ENCODE measurements at regions not wholly inside any gene's neighbourhood (a gene's known extent, or its start where the extent isn't known, plus 50 kb on each side); places are given as distances from the start of the nearest gene placed in this dataset.

GRCh38 chr21:28543975-28544374, 448.7 kb downstream of the LTN1 start:
- TF ChIP-seq, protein P1, sequence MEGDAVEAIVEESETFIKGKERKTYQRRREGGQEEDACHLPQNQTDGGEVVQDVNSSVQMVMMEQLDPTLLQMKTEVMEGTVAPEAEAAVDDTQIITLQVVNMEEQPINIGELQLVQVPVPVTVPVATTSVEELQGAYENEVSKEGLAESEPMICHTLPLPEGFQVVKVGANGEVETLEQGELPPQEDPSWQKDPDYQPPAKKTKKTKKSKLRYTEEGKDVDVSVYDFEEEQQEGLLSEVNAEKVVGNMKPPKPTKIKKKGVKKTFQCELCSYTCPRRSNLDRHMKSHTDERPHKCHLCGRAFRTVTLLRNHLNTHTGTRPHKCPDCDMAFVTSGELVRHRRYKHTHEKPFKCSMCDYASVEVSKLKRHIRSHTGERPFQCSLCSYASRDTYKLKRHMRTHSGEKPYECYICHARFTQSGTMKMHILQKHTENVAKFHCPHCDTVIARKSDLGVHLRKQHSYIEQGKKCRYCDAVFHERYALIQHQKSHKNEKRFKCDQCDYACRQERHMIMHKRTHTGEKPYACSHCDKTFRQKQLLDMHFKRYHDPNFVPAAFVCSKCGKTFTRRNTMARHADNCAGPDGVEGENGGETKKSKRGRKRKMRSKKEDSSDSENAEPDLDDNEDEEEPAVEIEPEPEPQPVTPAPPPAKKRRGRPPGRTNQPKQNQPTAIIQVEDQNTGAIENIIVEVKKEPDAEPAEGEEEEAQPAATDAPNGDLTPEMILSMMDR (conservative IDR thresholded peaks at IDR 0.05): no peak
- TF ChIP-seq ZFX (IDR thresholded peaks at IDR 0.05): no peak
